Upper lobe of right lung (tissue), 1 donor: ENCODE measurements at regions not wholly inside any gene's neighbourhood (a gene's known extent, or its start where the extent isn't known, plus 50 kb on each side); places are given as distances from the start of the nearest gene placed in this dataset.
"Not testable (repeated sequence)": the region's sequence is repeated elsewhere in the genome, so short reads cannot be mapped to it uniquely, and the experiment has no call there.

Experiments
- ATAC-seq: fragments of 200-7000 bp; cut with Tn5 transposase; one replicate; pipeline ENCODE4 v1.9.1; 2020; ENCODE audit warnings: mild to moderate bottlenecking, moderate library complexity
- DNase-seq: peaks from one replicate; pipeline ENCODE4 v3.0.0-alpha.2; 2020
- H3K27ac ChIP-seq: fragments of 200-600 bp; one replicate; pipeline ENCODE4 v1.8.0; 2022
- H3K27me3 ChIP-seq: fragments of 200-600 bp; one replicate; pipeline ENCODE4 v1.8.0; 2022; ENCODE audit warnings: mild to moderate bottlenecking
- H3K36me3 ChIP-seq: fragments of 200-600 bp; one replicate; pipeline ENCODE4 v1.8.0; 2022
- H3K4me1 ChIP-seq: fragments of 200-600 bp; one replicate; pipeline ENCODE4 v1.8.0; 2022
- H3K4me3 ChIP-seq: fragments of 200-600 bp; one replicate; pipeline ENCODE4 v1.8.0; 2022; ENCODE audit warnings: mild to moderate bottlenecking
- H3K9me3 ChIP-seq: fragments of 200-600 bp; one replicate; pipeline ENCODE4 v1.8.0; 2022
- intact Hi-C: fragments of 100-400 bp; cut with DNase I; formaldehyde crosslinking; loops from one replicate; pipeline ENCODE4 v1.11.0; 2022
- TF ChIP-seq, protein P1 (sequence below): fragments of 200-600 bp; IDR thresholded peaks from one replicate; pipeline ENCODE4 v1.8.0; 2022; ENCODE audit warnings: antibody characterized with exemption
- donor health status: DM: no; HTN: yes; CAD: no; lungs with severe emphysema.

GRCh38 chr11:38356255-38356654 lies 1758.2 kb upstream of the RAG2 start:
- Histone ChIP-seq H3K36me3 (no peaks in the 10 kb centered on the region), H3K9me3 (no peaks in the 10 kb centered on the region), H3K27ac (no peak overlapping the region), H3K27me3 (no peaks in the 10 kb centered on the region), H3K4me3 (no peak overlapping the region), H3K4me1 (no peaks in the 10 kb centered on the region)
- intact Hi-C loops = no loop called here
- ATAC-seq = no peak
- TF ChIP-seq, protein P1, sequence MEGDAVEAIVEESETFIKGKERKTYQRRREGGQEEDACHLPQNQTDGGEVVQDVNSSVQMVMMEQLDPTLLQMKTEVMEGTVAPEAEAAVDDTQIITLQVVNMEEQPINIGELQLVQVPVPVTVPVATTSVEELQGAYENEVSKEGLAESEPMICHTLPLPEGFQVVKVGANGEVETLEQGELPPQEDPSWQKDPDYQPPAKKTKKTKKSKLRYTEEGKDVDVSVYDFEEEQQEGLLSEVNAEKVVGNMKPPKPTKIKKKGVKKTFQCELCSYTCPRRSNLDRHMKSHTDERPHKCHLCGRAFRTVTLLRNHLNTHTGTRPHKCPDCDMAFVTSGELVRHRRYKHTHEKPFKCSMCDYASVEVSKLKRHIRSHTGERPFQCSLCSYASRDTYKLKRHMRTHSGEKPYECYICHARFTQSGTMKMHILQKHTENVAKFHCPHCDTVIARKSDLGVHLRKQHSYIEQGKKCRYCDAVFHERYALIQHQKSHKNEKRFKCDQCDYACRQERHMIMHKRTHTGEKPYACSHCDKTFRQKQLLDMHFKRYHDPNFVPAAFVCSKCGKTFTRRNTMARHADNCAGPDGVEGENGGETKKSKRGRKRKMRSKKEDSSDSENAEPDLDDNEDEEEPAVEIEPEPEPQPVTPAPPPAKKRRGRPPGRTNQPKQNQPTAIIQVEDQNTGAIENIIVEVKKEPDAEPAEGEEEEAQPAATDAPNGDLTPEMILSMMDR = no peak
- no peak for DNase-seq

GRCh38 chr11:38345286-38345685 lies 1747.2 kb upstream of the RAG2 start:
- ATAC-seq = no peak
- Histone ChIP-seq H3K36me3 (no peaks in the 10 kb centered on the region), H3K27me3 (no peaks in the 10 kb centered on the region), H3K9me3 (no peaks in the 10 kb centered on the region), H3K4me1 (no peaks in the 10 kb centered on the region), H3K4me3 (no peak overlapping the region), H3K27ac (no peak overlapping the region)
- no peak for DNase-seq
- TF ChIP-seq, protein P1 = no peak
- intact Hi-C loops = no loop called here

- H3K4me1 ChIP-seq, H3K36me3 ChIP-seq, ATAC-seq, H3K27ac ChIP-seq, H3K4me3 ChIP-seq, H3K9me3 ChIP-seq, H3K27me3 ChIP-seq, DNase-seq, intact Hi-C loops: not testable (repeated sequence)
Measured at GRCh38 chr11:38341612-38342011, 1743.6 kb upstream of the RAG2 start.

DNA sequence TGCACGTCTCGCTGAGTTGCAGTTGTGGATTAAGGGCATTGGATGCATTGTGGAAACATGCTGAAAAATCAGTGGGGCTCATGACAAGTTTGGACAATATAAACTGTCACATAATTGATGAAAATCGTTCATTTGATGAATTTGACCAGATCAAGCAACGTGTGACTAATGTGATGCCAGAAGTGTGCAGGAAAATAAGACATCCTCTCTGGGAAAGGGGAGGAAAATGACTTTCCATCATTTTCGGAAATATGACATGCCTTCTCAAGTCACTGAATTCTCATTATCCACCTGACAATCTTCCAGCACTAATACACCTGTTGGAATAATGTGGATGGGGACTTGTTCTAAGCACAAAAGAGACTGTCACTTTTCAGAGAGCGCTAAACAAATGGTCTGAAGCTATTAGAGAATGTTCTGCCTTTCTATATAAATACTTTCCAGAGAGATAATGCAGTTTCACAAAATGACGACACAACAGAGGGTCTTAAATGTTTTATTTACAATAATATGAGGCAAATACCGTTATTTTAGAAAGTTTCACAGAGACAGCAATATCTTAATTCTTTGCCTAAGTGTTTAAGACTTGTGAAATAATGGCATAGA lies 1741.9 kb upstream of the RAG2 start:
- intact Hi-C loops = no loop called here
- TF ChIP-seq, protein P1 = no peak
- H3K4me3 ChIP-seq = no peak overlapping the region
- H3K4me1 ChIP-seq = no peaks in the 10 kb centered on the region
- ATAC-seq (no peak), DNase-seq (no peak)
- no peak overlapping the region for H3K27ac ChIP-seq
- H3K27me3 ChIP-seq = no peaks in the 10 kb centered on the region
- no peaks in the 10 kb centered on the region for H3K36me3 ChIP-seq
- no peaks in the 10 kb centered on the region for H3K9me3 ChIP-seq

- H3K27ac ChIP-seq, DNase-seq, H3K4me1 ChIP-seq, H3K27me3 ChIP-seq, H3K4me3 ChIP-seq, H3K36me3 ChIP-seq, ATAC-seq, H3K9me3 ChIP-seq, intact Hi-C loops: not testable (repeated sequence)
Measured at GRCh38 chr11:38338022-38338421, 1740.0 kb upstream of the RAG2 start.

GRCh38 chr11:38332046-38332445 lies 1734.0 kb upstream of the RAG2 start:
- Histone ChIP-seq H3K27me3 (no peaks in the 10 kb centered on the region), H3K4me1 (no peaks in the 10 kb centered on the region), H3K4me3 (no peak overlapping the region), H3K27ac (no peak overlapping the region), H3K36me3 (no peaks in the 10 kb centered on the region), H3K9me3 (no peaks in the 10 kb centered on the region)
- TF ChIP-seq, protein P1 = no peak
- ATAC-seq = no peak
- DNase-seq = no peak
- intact Hi-C loops = no loop called here

DNA sequence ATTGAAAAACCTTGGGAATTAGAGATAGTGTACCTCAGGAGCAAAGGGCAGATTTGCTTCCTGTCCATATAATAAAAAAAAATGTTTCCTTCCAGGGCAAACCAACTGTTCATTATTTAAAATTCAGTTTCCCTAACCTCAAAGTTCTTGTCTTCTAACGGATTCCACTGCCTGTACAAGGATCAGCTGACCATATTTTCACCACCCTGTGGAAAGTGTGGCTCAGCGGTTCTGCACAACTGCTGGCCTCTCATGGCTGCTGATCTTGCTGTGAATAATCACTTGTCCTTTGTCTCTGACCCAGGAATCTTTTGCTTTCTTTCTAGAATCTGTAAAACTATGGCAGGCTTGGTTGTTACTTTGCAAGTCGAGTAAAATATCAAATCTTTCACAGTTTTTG lies 1732.5 kb upstream of the RAG2 start:
- no peaks in the 10 kb centered on the region for H3K9me3 ChIP-seq
- H3K4me1 ChIP-seq = no peaks in the 10 kb centered on the region
- TF ChIP-seq, protein P1 = no peak
- ATAC-seq = no peak
- intact Hi-C loops = no loop called here
- H3K36me3 ChIP-seq = no peaks in the 10 kb centered on the region
- no peak overlapping the region for H3K27ac ChIP-seq
- no peak overlapping the region for H3K4me3 ChIP-seq
- no peaks in the 10 kb centered on the region for H3K27me3 ChIP-seq
- DNase-seq = no peak
